ENCODE measurements at regions not wholly inside any gene's neighbourhood (a gene's known extent, or its start where the extent isn't known, plus 50 kb on each side); places are given as distances from the start of the nearest gene placed in this dataset.

GRCh38 chr4:180634306-180634705 is 1608.9 kb upstream of the TENM3 start:
- no peaks in the 10 kb centered on the region for H3K4me1 Mint-ChIP-seq
- H3K27ac Mint-ChIP-seq = no peak overlapping the region
- no peak overlapping the region for H3K4me3 Mint-ChIP-seq
- H3K27me3 Mint-ChIP-seq = peaks cover 2% of the 10 kb centered on the region
- H3K9me3 Mint-ChIP-seq = peaks cover 0 to 3% (median 0%) of the 10 kb centered on the region in 3 donors
- no peaks in the 10 kb centered on the region for H3K36me3 Mint-ChIP-seq

- no peaks in the 10 kb centered on the region for H3K36me3 Mint-ChIP-seq
- H3K27ac Mint-ChIP-seq = no peak overlapping the region
- no peak overlapping the region for H3K4me3 Mint-ChIP-seq
- peaks cover 2% of the 10 kb centered on the region for H3K27me3 Mint-ChIP-seq
- H3K4me1 Mint-ChIP-seq = no peaks in the 10 kb centered on the region
- H3K9me3 Mint-ChIP-seq = peaks cover 0 to 3% (median 0%) of the 10 kb centered on the region in 3 donors
Observed at GRCh38 chr4:180635281-180635680, 1607.9 kb upstream of the TENM3 start.

- Mint-ChIP-seq H3K27ac (no peak overlapping the region), H3K4me3 (no peak overlapping the region), H3K36me3 (no peaks in the 10 kb centered on the region), H3K27me3 (peaks cover 2% of the 10 kb centered on the region), H3K4me1 (no peaks in the 10 kb centered on the region), H3K9me3 (peaks cover 0 to 3% (median 0%) of the 10 kb centered on the region in 3 donors)
Observed at GRCh38 chr4:180636696-180637404, 1606.4 kb upstream of the TENM3 start.

- no peaks in the 10 kb centered on the region for H3K36me3 Mint-ChIP-seq
- no peak overlapping the region for H3K4me3 Mint-ChIP-seq
- peaks cover 2% of the 10 kb centered on the region for H3K27me3 Mint-ChIP-seq
Observed at GRCh38 chr4:180637616-180638015, 1605.6 kb upstream of the TENM3 start.

GRCh38 chr4:180640193-180640592 is 1603.0 kb upstream of the TENM3 start:
- Mint-ChIP-seq H3K4me1 (no peaks in the 10 kb centered on the region), H3K9me3 (peaks cover 0 to 3% (median 0%) of the 10 kb centered on the region in 3 donors), H3K36me3 (no peaks in the 10 kb centered on the region), H3K4me3 (no peak overlapping the region), H3K27me3 (peaks cover 2% of the 10 kb centered on the region), H3K27ac (no peak overlapping the region)

More at GRCh38 chr4:180637616-180638015, 1605.6 kb upstream of the TENM3 start:
- Mint-ChIP-seq H3K9me3 (peaks cover 0 to 3% (median 0%) of the 10 kb centered on the region in 3 donors), H3K4me1 (no peaks in the 10 kb centered on the region), H3K27ac (no peak overlapping the region)

- no peak overlapping the region for H3K4me3 Mint-ChIP-seq
- H3K4me1 Mint-ChIP-seq = no peaks in the 10 kb centered on the region
- H3K27ac Mint-ChIP-seq = no peak overlapping the region
- peaks cover 0 to 3% (median 0%) of the 10 kb centered on the region in 3 donors for H3K9me3 Mint-ChIP-seq
- peaks cover 2% of the 10 kb centered on the region for H3K27me3 Mint-ChIP-seq
- no peaks in the 10 kb centered on the region for H3K36me3 Mint-ChIP-seq
Observed at GRCh38 chr4:180641495-180641894, 1601.7 kb upstream of the TENM3 start.

- Mint-ChIP-seq H3K4me1 (no peaks in the 10 kb centered on the region), H3K27me3 (peaks cover 2% of the 10 kb centered on the region), H3K36me3 (no peaks in the 10 kb centered on the region), H3K4me3 (no peak overlapping the region), H3K9me3 (peaks cover 0 to 3% (median 0%) of the 10 kb centered on the region in 3 donors), H3K27ac (no peak overlapping the region)
Observed at GRCh38 chr4:180642732-180643131, 1600.5 kb upstream of the TENM3 start.

GRCh38 chr4:180650273-180650672 is 1592.9 kb upstream of the TENM3 start:
- H3K36me3 Mint-ChIP-seq = no peaks in the 10 kb centered on the region
- no peaks in the 10 kb centered on the region for H3K27me3 Mint-ChIP-seq
- no peak overlapping the region for H3K27ac Mint-ChIP-seq
- H3K4me1 Mint-ChIP-seq = no peaks in the 10 kb centered on the region
- H3K9me3 Mint-ChIP-seq = no peaks in the 10 kb centered on the region
- H3K4me3 Mint-ChIP-seq = no peak overlapping the region

- H3K27me3 Mint-ChIP-seq = no peaks in the 10 kb centered on the region
- H3K9me3 Mint-ChIP-seq = no peaks in the 10 kb centered on the region
- H3K4me1 Mint-ChIP-seq = no peaks in the 10 kb centered on the region
- H3K4me3 Mint-ChIP-seq = no peak overlapping the region
- no peaks in the 10 kb centered on the region for H3K36me3 Mint-ChIP-seq
- H3K27ac Mint-ChIP-seq = no peak overlapping the region
Observed at GRCh38 chr4:180652533-180652932, 1590.7 kb upstream of the TENM3 start.

- Mint-ChIP-seq H3K4me1 (no peaks in the 10 kb centered on the region), H3K27ac (no peak overlapping the region), H3K36me3 (no peaks in the 10 kb centered on the region), H3K27me3 (no peaks in the 10 kb centered on the region), H3K4me3 (no peak overlapping the region), H3K9me3 (peaks cover 0 to 4% (median 2%) of the 10 kb centered on the region in 3 donors)
Observed at GRCh38 chr4:180655886-180656285, 1587.3 kb upstream of the TENM3 start.

- peaks cover 0 to 4% (median 2%) of the 10 kb centered on the region in 3 donors for H3K9me3 Mint-ChIP-seq
- no peak overlapping the region for H3K27ac Mint-ChIP-seq
- H3K27me3 Mint-ChIP-seq = no peaks in the 10 kb centered on the region
- H3K36me3 Mint-ChIP-seq = no peaks in the 10 kb centered on the region
- H3K4me3 Mint-ChIP-seq = no peak overlapping the region
- peaks cover 0 to 2% (median 0%) of the 10 kb centered on the region in 3 donors for H3K4me1 Mint-ChIP-seq
Observed at GRCh38 chr4:180657881-180658280, 1585.3 kb upstream of the TENM3 start.

- Mint-ChIP-seq H3K36me3 (no peaks in the 10 kb centered on the region), H3K27me3 (no peaks in the 10 kb centered on the region), H3K4me1 (peaks cover 0 to 3% (median 0%) of the 10 kb centered on the region in 3 donors), H3K4me3 (no peak overlapping the region), H3K27ac (no peak overlapping the region), H3K9me3 (no peaks in the 10 kb centered on the region)
Observed at GRCh38 chr4:180664766-180665368, 1578.3 kb upstream of the TENM3 start.

- H3K27me3 Mint-ChIP-seq = no peaks in the 10 kb centered on the region
- no peaks in the 10 kb centered on the region for H3K36me3 Mint-ChIP-seq
- H3K27ac Mint-ChIP-seq = no peak overlapping the region
- H3K9me3 Mint-ChIP-seq = no peaks in the 10 kb centered on the region
- H3K4me3 Mint-ChIP-seq = no peak overlapping the region
- H3K4me1 Mint-ChIP-seq = peaks cover 0 to 3% (median 0%) of the 10 kb centered on the region in 3 donors
Observed at GRCh38 chr4:180665481-180665880, 1577.7 kb upstream of the TENM3 start.

GRCh38 chr4:180665994-180666824 is 1577.0 kb upstream of the TENM3 start:
- H3K27ac Mint-ChIP-seq = no peak overlapping the region
- peaks cover 0 to 2% (median 0%) of the 10 kb centered on the region in 3 donors for H3K4me1 Mint-ChIP-seq
- no peak overlapping the region for H3K4me3 Mint-ChIP-seq
- no peaks in the 10 kb centered on the region for H3K9me3 Mint-ChIP-seq
- no peaks in the 10 kb centered on the region for H3K27me3 Mint-ChIP-seq
- H3K36me3 Mint-ChIP-seq = no peaks in the 10 kb centered on the region

GRCh38 chr4:180668732-180669131 is 1574.5 kb upstream of the TENM3 start:
- Mint-ChIP-seq H3K27ac (no peak overlapping the region), H3K36me3 (peaks cover 2% of the 10 kb centered on the region), H3K9me3 (no peaks in the 10 kb centered on the region), H3K4me3 (no peak overlapping the region), H3K4me1 (peaks cover 0 to 2% (median 0%) of the 10 kb centered on the region in 3 donors), H3K27me3 (no peaks in the 10 kb centered on the region)

Measured in IgD-negative memory B cell (primary cell).